ENCODE measurements at regions not wholly inside any gene's neighbourhood (a gene's known extent, or its start where the extent isn't known, plus 50 kb on each side); places are given as distances from the start of the nearest gene placed in this dataset.

GRCh38 chr10:4008676-4009382 lies 223.8 kb upstream of the KLF6 start:
- no peak for TF ChIP-seq CTCF (IDR thresholded peaks at IDR 0.05; ENCODE audit: extremely low read depth in 1 of 2, insufficient read depth in 1 of 2, low read depth in 1 of 2, low read length in 2 of 2)
- TF ChIP-seq EZH2 (IDR thresholded peaks at IDR 0.05; ENCODE audit: borderline replicate concordance, low read depth, low read length, severe bottlenecking) = no peak
- no peak for TF ChIP-seq POLR2A (IDR thresholded peaks at IDR 0.05; ENCODE audit: low read depth, low read length)
- TF ChIP-seq MYC (IDR thresholded peaks at IDR 0.05; ENCODE audit: low read depth, low read length) = no peak
- no peak for TF ChIP-seq JUN (IDR thresholded peaks at IDR 0.05; ENCODE audit: borderline replicate concordance, insufficient read depth, insufficient read length, low read depth)
- no peak for TF ChIP-seq FOS (IDR thresholded peaks at IDR 0.05; ENCODE audit: borderline replicate concordance, insufficient read depth, low read length)
- TF ChIP-seq, protein P1, sequence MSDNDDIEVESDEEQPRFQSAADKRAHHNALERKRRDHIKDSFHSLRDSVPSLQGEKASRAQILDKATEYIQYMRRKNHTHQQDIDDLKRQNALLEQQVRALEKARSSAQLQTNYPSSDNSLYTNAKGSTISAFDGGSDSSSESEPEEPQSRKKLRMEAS (IDR thresholded peaks at IDR 0.05; ENCODE audit: insufficient read depth, insufficient read length) = no peak
- no peak for TF ChIP-seq POLR2AphosphoS5 (IDR thresholded peaks at IDR 0.05; ENCODE audit: insufficient read depth, low read depth, low read length)
- TF ChIP-seq GATA2 (IDR thresholded peaks at IDR 0.05; ENCODE audit: insufficient read depth, insufficient read length, low read depth, low read length) = no peak
